Fibroblast of lung (primary cell): ENCODE measurements at regions not wholly inside any gene's neighbourhood (a gene's known extent, or its start where the extent isn't known, plus 50 kb on each side); places are given as distances from the start of the nearest gene placed in this dataset.
A peak's percentile ranks its signal among the peaks of the same experiment; 100 is the strongest.

Source experiments
- DNase-seq, 2 donors: peaks; one replicate each; pipeline versions ENCODE4 v3.0.0 to v3.0.0-alpha.2; 2010; ENCODE audit warnings: low read depth in 2 of 2
- H2AFZ ChIP-seq: 2 replicates; pipeline ENCODE4 v1.5.1; 2012; ENCODE audit warnings: low read length, control low read depth, inconsistent platforms
- H3K27ac ChIP-seq: 2 replicates; pipeline ENCODE4 v1.5.1; 2011; ENCODE audit warnings: low read length, control low read depth; ENCODE audit not compliant: insufficient read depth
- H3K27me3 ChIP-seq: 2 replicates; pipeline ENCODE4 v1.5.1; 2011; ENCODE audit warnings: mild to moderate bottlenecking, low read length; ENCODE audit not compliant: control insufficient read depth, insufficient read depth
- H3K36me3 ChIP-seq: 2 replicates; pipeline ENCODE4 v1.5.1; 2011; ENCODE audit warnings: low read length; ENCODE audit not compliant: control insufficient read depth, insufficient read depth
- H3K4me1 ChIP-seq: 2 replicates; pipeline ENCODE4 v1.5.1; 2011; ENCODE audit warnings: low read length; ENCODE audit not compliant: control insufficient read depth, insufficient read depth; ENCODE audit errors: extremely low read depth
- H3K4me2 ChIP-seq: 2 replicates; pipeline ENCODE4 v1.5.1; 2011; ENCODE audit warnings: low read length, control low read depth; ENCODE audit not compliant: insufficient read depth; ENCODE audit errors: extremely low read depth
- H3K4me3 ChIP-seq, 4 experiments: fragments of 200-600 bp in 1 of 4; sonication (generic) in 1 of 4; replicated peaks in 1 of 4; 2 replicates each; pipeline ENCODE4 v1.5.1; 2011 to 2016; ENCODE audit warnings: low read length in 4 of 4, low read depth in 3 of 4, mild to moderate bottlenecking in 3 of 4, control low read depth in 2 of 4, inconsistent platforms in 1 of 4, mixed read lengths in 1 of 4; ENCODE audit not compliant: insufficient read depth in 1 of 4; ENCODE audit errors: control extremely low read depth in 1 of 4
- H3K79me2 ChIP-seq: 2 replicates; pipeline ENCODE4 v1.5.1; 2012; ENCODE audit warnings: mild to moderate bottlenecking, low read length, inconsistent platforms; ENCODE audit not compliant: control insufficient read depth, insufficient read depth
- H3K9ac ChIP-seq: 2 replicates; pipeline ENCODE4 v1.5.1; 2011; ENCODE audit warnings: mild to moderate bottlenecking, low read length, control low read depth; ENCODE audit not compliant: insufficient read depth
- H3K9me3 ChIP-seq: 2 replicates; pipeline ENCODE4 v1.5.1; 2012; ENCODE audit warnings: low read depth, low read length; ENCODE audit not compliant: control insufficient read depth, insufficient read depth
- H4K20me1 ChIP-seq: 2 replicates; pipeline ENCODE4 v1.5.1; 2011; ENCODE audit warnings: low read length; ENCODE audit not compliant: control insufficient read depth, insufficient read depth; ENCODE audit errors: extremely low read depth
- CTCF ChIP-seq, 2 donors: IDR thresholded peaks in 1 of 2; conservative IDR thresholded peaks in 1 of 2; 1 replicate in 1 of 2; 2 replicates in 1 of 2; pipeline ENCODE4 v1.5.1; 2011 to 2012; ENCODE audit warnings: low read length in 2 of 2, control low read depth in 1 of 2, inconsistent platforms in 1 of 2, low read depth in 1 of 2, mild to moderate bottlenecking in 1 of 2
- EZH2 ChIP-seq: IDR thresholded peaks from 2 replicates; pipeline ENCODE4 v1.5.1; 2012; ENCODE audit warnings: low read length, control low read depth, mild to moderate bottlenecking; ENCODE audit errors: missing control alignments

- Histone ChIP-seq H3K9me3 (no peaks in the 10 kb centered on the region), H3K27ac (no peak overlapping the region), H3K4me3 (no peak overlapping the region), H2AFZ (no peak overlapping the region), H4K20me1 (no peaks in the 10 kb centered on the region), H3K4me1 (no peaks in the 10 kb centered on the region), H3K79me2 (no peaks in the 10 kb centered on the region), H3K9ac (no peak overlapping the region), H3K36me3 (no peaks in the 10 kb centered on the region), H3K4me2 (no peak overlapping the region), H3K27me3 (no peaks in the 10 kb centered on the region)
- peak; percentile 9 to 30 for DNase-seq
- TF ChIP-seq EZH2: no peak
- no peak for TF ChIP-seq CTCF (conservative IDR thresholded peaks at IDR 0.05 in 1 of 2, IDR thresholded peaks at IDR 0.05 in 1 of 2; ENCODE audit: low read depth in 1 of 2, low read length in 2 of 2)
Observed at GRCh38 chr18:38025433-38026038, 459.9 kb upstream of the CELF4 start.

GRCh38 chr18:38023871-38024270 lies 458.3 kb upstream of the CELF4 start:
- H3K27ac ChIP-seq: no peak overlapping the region
- no peaks in the 10 kb centered on the region for H3K79me2 ChIP-seq
- H3K36me3 ChIP-seq: no peaks in the 10 kb centered on the region
- no peaks in the 10 kb centered on the region for H3K27me3 ChIP-seq
- H4K20me1 ChIP-seq: no peaks in the 10 kb centered on the region
- TF ChIP-seq CTCF (conservative IDR thresholded peaks at IDR 0.05 in 1 of 2, IDR thresholded peaks at IDR 0.05 in 1 of 2; ENCODE audit: low read depth in 1 of 2, low read length in 2 of 2): no peak
- no peak overlapping the region for H3K4me3 ChIP-seq
- H3K9me3 ChIP-seq: no peaks in the 10 kb centered on the region
- no peaks in the 10 kb centered on the region for H3K4me1 ChIP-seq
- H3K4me2 ChIP-seq: no peak overlapping the region
- H3K9ac ChIP-seq: no peak overlapping the region
- no peak for DNase-seq
- H2AFZ ChIP-seq: no peak overlapping the region

- Histone ChIP-seq H3K27ac (no peak overlapping the region), H3K36me3 (no peaks in the 10 kb centered on the region), H3K9me3 (no peaks in the 10 kb centered on the region), H3K4me1 (no peaks in the 10 kb centered on the region), H2AFZ (no peak overlapping the region), H4K20me1 (no peaks in the 10 kb centered on the region), H3K4me2 (no peak overlapping the region), H3K9ac (no peak overlapping the region), H3K4me3 (no peak overlapping the region), H3K79me2 (no peaks in the 10 kb centered on the region), H3K27me3 (no peaks in the 10 kb centered on the region)
- no peak for TF ChIP-seq EZH2
- no peak for TF ChIP-seq CTCF (conservative IDR thresholded peaks at IDR 0.05 in 1 of 2, IDR thresholded peaks at IDR 0.05 in 1 of 2; ENCODE audit: low read depth in 1 of 2, low read length in 2 of 2)
- DNase-seq: no peak
Observed at GRCh38 chr18:38022234-38022633, 456.6 kb upstream of the CELF4 start.
